ENCODE measurements at regions not wholly inside any gene's neighbourhood (a gene's known extent, or its start where the extent isn't known, plus 50 kb on each side); places are given as distances from the start of the nearest gene placed in this dataset.

DNA sequence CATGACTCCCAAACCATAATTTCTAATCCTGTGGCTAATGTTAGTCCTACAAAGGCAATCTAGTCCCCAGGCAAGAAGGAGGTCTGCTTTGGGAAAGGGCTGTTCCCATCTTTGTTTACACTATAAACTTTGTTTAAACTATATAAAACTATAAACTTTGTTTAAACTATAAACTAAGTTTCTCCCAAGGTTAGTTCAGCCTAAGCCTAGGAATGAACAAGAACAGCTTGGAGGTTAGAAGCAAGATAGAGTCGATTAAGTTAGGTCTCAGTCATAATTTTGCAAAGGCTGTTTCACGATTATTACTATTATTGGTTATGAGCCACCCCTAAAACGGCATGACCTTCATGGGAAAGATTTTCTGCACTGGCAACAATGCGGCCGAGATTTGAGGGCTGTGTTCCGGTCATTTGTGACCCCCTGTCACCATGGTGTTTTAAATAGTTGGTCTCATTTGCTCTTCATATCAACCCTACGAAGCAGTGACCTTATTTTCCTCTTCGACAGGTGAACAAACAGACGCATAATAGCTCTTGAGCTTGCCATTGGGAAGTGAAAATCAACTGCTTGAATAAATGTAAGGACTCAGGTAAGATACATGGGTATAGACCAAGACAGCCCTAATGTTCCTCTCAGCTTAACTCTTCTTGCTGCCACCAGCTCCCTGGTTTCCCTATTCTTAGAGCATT, 322.6 kb upstream of the TMEM132C start:
- Histone ChIP-seq H3K9me3 (replicated peaks in 1 of 3) (no peaks in the 10 kb centered on the region), H3K4me3 (no peak overlapping the region), H3K36me3 (replicated peaks in 1 of 2) (no peaks in the 10 kb centered on the region), H3K4me1 (replicated peaks in 1 of 2) (no peaks in the 10 kb centered on the region), H3K27me3 (no peaks in the 10 kb centered on the region), H3K27ac (no peak overlapping the region)
- intact Hi-C loops (cut with DNase I), result no loop called here
- no peak for TF ChIP-seq POLR2A (IDR thresholded peaks at IDR 0.05)
- TF ChIP-seq, protein P1, sequence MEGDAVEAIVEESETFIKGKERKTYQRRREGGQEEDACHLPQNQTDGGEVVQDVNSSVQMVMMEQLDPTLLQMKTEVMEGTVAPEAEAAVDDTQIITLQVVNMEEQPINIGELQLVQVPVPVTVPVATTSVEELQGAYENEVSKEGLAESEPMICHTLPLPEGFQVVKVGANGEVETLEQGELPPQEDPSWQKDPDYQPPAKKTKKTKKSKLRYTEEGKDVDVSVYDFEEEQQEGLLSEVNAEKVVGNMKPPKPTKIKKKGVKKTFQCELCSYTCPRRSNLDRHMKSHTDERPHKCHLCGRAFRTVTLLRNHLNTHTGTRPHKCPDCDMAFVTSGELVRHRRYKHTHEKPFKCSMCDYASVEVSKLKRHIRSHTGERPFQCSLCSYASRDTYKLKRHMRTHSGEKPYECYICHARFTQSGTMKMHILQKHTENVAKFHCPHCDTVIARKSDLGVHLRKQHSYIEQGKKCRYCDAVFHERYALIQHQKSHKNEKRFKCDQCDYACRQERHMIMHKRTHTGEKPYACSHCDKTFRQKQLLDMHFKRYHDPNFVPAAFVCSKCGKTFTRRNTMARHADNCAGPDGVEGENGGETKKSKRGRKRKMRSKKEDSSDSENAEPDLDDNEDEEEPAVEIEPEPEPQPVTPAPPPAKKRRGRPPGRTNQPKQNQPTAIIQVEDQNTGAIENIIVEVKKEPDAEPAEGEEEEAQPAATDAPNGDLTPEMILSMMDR (IDR thresholded peaks at IDR 0.05), result no peak
- whole genome bisulfite sequencing, 4 donors, result 90 to 95% (median 90%) methylated on average over 9 of the region's 9 CpGs
- DNase-seq, result no peak

DNA sequence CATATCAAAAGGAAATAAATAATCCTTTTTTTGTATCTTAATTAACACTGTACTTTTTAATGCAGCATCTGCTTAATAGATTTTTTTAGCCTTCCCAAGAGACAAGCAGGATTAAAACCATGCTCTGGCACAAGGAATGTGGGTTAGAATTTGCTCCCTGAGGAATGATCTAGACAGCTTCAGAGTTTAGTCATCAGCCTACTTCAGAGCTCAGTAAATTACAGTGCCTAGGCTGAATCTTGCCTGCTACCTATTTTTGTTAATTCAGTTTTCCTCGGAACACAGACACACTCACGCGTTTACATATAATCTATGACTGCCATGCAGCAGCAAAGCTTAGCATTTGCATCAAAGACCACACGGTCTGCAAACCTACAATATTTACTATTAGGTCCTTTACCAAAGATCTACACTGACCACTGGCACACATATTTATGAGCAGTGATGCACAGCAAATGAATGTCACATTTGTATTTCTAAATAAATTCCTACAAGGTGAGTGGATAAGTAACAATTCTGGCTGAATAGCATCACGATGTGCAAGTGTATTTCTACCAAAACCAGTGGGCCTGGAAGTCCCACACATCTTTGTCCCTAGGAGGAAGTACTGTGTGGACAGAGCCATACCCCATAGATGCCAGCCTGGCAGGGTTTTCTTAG, 309.8 kb upstream of the TMEM132C start:
- Histone ChIP-seq H3K4me3 (no peak overlapping the region), H3K27ac (no peak overlapping the region), H3K9me3 (replicated peaks in 1 of 3) (no peaks in the 10 kb centered on the region), H3K36me3 (replicated peaks in 1 of 2) (no peaks in the 10 kb centered on the region), H3K27me3 (no peaks in the 10 kb centered on the region), H3K4me1 (replicated peaks in 1 of 2) (no peaks in the 10 kb centered on the region)
- WGBS, 4 donors, result 81 to 90% (median 89%) methylated on average over 5 of the region's 5 CpGs
- TF ChIP-seq, protein P1 (IDR thresholded peaks at IDR 0.05), result no peak
- TF ChIP-seq POLR2A (IDR thresholded peaks at IDR 0.05), result no peak
- DNase-seq, result no peak
- intact Hi-C loops (cut with DNase I), result no loop called here

DNA sequence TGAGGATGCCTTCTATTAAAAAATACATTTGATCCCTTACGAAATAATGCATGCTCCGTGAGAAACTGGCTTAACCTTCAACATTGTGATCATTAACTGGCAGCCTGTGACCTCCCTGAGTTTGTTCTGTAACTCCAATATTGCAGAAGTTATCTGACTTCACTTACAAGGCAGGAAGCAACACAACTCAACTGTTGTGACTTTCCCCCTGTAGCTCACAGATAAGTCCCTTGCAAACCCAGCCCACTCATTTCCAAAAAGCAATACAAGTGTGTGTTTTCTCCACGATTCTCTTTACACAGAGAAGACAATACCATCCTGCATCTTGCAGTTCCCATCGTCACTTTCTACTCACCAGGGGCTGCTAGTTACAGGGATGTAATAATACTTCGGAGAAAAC, 304.7 kb upstream of the TMEM132C start:
- Histone ChIP-seq H3K4me3 (no peak overlapping the region), H3K27me3 (no peaks in the 10 kb centered on the region), H3K27ac (no peak overlapping the region), H3K36me3 (replicated peaks in 1 of 2) (no peaks in the 10 kb centered on the region), H3K4me1 (replicated peaks in 1 of 2) (no peaks in the 10 kb centered on the region), H3K9me3 (replicated peaks in 1 of 3) (no peaks in the 10 kb centered on the region)
- TF ChIP-seq POLR2A (IDR thresholded peaks at IDR 0.05), result no peak
- TF ChIP-seq, protein P1 (IDR thresholded peaks at IDR 0.05), result no peak
- intact Hi-C loops (cut with DNase I), result no loop called here
- no peak for DNase-seq
- 62 to 70% (median 64%) methylated on average over 5 of the region's 5 CpGs for WGBS, 4 donors

DNA sequence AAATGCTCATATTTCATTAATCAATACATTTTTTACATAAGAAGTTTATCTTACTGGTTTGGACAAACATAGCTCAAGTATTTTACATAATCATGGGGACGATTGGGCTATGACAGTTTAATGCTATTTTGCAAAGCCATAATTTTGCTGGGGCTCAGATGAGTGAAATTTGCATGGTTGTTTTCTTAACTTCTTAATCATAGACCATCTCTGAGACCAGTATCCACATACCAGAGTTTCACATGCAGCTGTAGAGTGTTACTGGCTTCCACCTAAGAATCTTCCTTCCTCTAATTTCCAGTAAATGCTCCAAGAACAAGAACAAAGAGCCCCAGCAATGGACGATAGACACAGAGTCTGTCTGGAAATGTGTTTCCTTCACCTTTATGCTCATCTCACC, 303.0 kb upstream of the TMEM132C start:
- DNase-seq, result no peak
- whole genome bisulfite sequencing, 4 donors, result 49 to 76% (median 60%) methylated on average over 2 of the region's 2 CpGs
- Histone ChIP-seq H3K9me3 (replicated peaks in 1 of 3) (no peaks in the 10 kb centered on the region), H3K4me3 (no peak overlapping the region), H3K27me3 (no peaks in the 10 kb centered on the region), H3K36me3 (replicated peaks in 1 of 2) (no peaks in the 10 kb centered on the region), H3K4me1 (replicated peaks in 1 of 2) (no peaks in the 10 kb centered on the region), H3K27ac (no peak overlapping the region)
- intact Hi-C loops (cut with DNase I), result no loop called here
- TF ChIP-seq, protein P1 (IDR thresholded peaks at IDR 0.05), result no peak
- no peak for TF ChIP-seq POLR2A (IDR thresholded peaks at IDR 0.05)

Measured in adrenal gland (tissue), 9 donors.